ENCODE measurements at regions not wholly inside any gene's neighbourhood (a gene's known extent, or its start where the extent isn't known, plus 50 kb on each side); places are given as distances from the start of the nearest gene placed in this dataset.

DNA sequence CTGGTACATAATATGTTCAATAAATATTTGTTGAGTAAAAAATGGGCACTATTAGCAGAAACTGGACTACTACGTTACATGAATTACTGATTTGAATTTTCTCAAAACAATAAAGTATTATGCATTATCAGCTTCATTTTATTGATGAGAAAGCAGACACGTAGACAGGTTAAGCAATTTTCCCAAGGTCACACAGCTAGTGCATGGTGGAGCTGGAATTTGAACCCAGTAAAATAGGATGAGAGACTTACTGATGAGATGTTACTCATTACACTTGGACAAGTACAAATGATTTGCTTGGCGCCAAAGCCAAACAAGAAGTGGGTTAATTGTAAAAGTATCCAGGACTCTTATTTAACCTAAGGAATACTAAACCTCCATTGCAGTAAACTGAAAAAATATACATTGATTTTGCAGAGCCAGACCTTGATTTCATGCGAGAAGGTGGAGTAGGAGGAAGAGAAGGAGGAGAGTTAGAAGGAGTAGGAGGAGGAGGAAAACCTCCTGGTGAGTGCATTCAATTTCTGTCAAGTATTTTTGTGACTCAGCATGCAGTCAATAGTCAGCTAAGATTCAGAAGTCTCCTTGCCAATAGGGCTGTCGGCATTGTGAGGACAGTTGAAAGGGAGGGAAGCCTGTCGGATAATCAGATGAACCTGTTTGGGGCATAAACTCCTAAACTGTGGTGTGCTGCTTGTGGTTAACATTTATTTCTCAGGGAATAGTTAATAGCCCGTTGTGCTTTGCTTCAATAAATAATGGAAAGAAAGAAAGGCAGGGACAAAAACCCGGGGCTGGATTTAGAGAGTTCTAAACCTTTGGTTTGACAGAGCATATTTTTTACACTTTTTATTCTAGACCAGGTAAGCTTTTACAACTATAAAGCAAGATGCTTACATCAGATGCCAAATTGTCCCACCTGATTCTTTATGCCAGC is 77.0 kb upstream of the TACR1 start:
- no peaks in the 10 kb centered on the region for H3K9me3 ChIP-seq
- no peak overlapping the region for H3K4me3 ChIP-seq
- H3K36me3 ChIP-seq: no peaks in the 10 kb centered on the region
- peak; percentile 66 for DNase-seq
- H3K27me3 ChIP-seq: no peaks in the 10 kb centered on the region

DNA sequence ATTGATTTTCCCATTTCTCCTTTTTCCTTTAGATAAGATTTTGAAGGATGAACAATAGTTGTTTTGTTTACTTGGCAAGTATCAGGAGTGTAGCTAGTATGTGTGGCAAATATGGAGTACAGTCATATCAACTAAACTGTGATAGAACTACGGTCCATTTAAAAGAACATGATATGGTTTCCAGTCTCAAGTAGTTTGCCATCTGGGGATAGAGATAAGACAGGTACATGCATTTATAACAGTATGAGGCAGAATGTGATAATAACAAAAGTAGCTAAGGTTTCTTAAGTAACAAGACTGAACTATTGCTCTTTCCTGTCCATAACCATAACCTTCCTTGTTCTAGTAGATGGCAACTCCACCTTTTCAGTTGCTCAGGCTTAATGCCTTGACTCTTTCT is 75.6 kb upstream of the TACR1 start:
- no peaks in the 10 kb centered on the region for H3K36me3 ChIP-seq
- no peak for DNase-seq
- no peaks in the 10 kb centered on the region for H3K9me3 ChIP-seq
- no peaks in the 10 kb centered on the region for H3K27me3 ChIP-seq
- H3K4me3 ChIP-seq: no peak overlapping the region

- H3K36me3 ChIP-seq: no peaks in the 10 kb centered on the region
- H3K27me3 ChIP-seq: no peaks in the 10 kb centered on the region
- no peak overlapping the region for H3K4me3 ChIP-seq
- H3K9me3 ChIP-seq: no peaks in the 10 kb centered on the region
- no peak for DNase-seq
Measured at GRCh38 chr2:75268112-75268511, 68.8 kb upstream of the TACR1 start.

DNA sequence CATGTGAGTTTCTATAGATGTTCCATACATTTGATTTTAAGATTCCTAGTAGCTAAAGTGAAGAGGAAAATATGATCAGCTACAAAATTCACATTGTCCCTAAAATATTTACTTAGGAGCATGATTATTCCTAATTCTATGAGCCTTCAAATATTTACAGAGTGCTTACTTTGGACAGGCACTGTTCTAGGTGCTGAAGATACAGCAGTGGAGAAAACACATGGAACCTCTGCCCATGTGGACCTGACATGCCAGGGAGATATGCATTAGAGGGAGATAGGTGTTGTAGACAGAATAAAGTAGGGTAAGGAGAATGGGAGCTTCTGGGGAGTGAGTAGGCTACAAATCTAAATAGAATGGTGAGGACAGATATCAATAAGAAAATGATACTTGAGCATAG is 62.6 kb upstream of the TACR1 start:
- Histone ChIP-seq H3K27me3 (no peaks in the 10 kb centered on the region), H3K4me3 (no peak overlapping the region), H3K9me3 (peaks cover 10% of the 10 kb centered on the region), H3K36me3 (no peaks in the 10 kb centered on the region)
- no peak for DNase-seq

GRCh38 chr2:75260946-75261345 is 61.6 kb upstream of the TACR1 start:
- no peaks in the 10 kb centered on the region for H3K27me3 ChIP-seq

GRCh38 chr2:75258620-75259019 is 59.3 kb upstream of the TACR1 start:
- no peak for DNase-seq
- Histone ChIP-seq H3K9me3 (peaks cover 16% of the 10 kb centered on the region), H3K36me3 (no peaks in the 10 kb centered on the region), H3K4me3 (no peak overlapping the region), H3K27me3 (no peaks in the 10 kb centered on the region)

More at GRCh38 chr2:75260946-75261345, 61.6 kb upstream of the TACR1 start:
- no peaks in the 10 kb centered on the region for H3K36me3 ChIP-seq
- DNase-seq: no peak
- no peak overlapping the region for H3K4me3 ChIP-seq
- peaks cover 14% of the 10 kb centered on the region for H3K9me3 ChIP-seq

DNA sequence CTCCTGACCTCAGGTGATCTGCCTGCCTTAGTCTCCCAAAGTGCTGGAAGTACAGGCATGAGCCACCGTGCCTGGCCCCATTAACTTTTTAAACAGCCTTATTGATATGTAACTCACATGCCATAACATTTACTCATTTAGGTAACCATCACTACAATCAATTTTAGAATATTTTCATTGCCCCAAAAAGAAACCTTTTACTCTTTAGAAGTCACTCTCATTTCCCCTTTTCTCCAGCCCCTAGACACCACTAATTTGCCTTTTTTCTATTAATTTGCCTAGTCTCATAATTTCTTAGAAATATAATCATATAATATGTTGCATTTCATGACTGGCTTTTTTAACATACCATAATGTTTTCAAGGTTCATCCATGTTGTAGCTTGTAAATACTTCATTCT is 57.2 kb upstream of the TACR1 start:
- DNase-seq: no peak
- H3K27me3 ChIP-seq: no peaks in the 10 kb centered on the region
- peaks cover 16% of the 10 kb centered on the region for H3K9me3 ChIP-seq
- H3K36me3 ChIP-seq: no peaks in the 10 kb centered on the region
- no peak overlapping the region for H3K4me3 ChIP-seq

GRCh38 chr2:75253526-75253925 is 54.2 kb upstream of the TACR1 start:
- H3K36me3 ChIP-seq: no peaks in the 10 kb centered on the region
- H3K27me3 ChIP-seq: no peaks in the 10 kb centered on the region
- DNase-seq: no peak
- H3K4me3 ChIP-seq: no peak overlapping the region
- H3K9me3 ChIP-seq: peaks cover 26% of the 10 kb centered on the region

DNA sequence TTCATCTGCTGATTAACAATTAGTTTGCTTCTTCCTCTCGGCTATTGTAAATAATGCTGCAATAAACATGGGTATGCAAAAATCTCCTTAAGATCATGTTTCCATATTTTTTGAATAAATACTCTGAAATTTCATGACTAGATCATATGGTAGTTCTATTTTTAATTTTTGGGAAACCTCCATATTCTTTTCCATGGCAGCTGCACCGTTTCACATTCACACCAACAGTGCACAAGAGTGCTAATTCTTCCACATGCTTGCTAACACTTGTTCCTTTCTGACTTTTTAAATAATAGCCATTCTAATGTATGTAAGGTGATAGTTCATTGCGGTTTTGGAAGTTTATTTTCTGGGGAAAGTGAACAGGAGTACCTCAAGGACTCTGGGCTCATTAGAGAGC is 52.6 kb upstream of the TACR1 start:
- H3K27me3 ChIP-seq: no peaks in the 10 kb centered on the region
- DNase-seq: no peak
- peaks cover 25% of the 10 kb centered on the region for H3K9me3 ChIP-seq
- H3K4me3 ChIP-seq: no peak overlapping the region
- H3K36me3 ChIP-seq: no peaks in the 10 kb centered on the region

Measured in MG63 (cell line).